Hematopoietic multipotent progenitor cell treated with erythropoietin and hydrocortisone succinate and interleukin-3 and kit ligand, for 4 days (in vitro differentiated cells): ENCODE measurements at regions not wholly inside any gene's neighbourhood (a gene's known extent, or its start where the extent isn't known, plus 50 kb on each side); places are given as distances from the start of the nearest gene placed in this dataset.
"Not testable (repeated sequence)": the region's sequence is repeated elsewhere in the genome, so short reads cannot be mapped to it uniquely, and the experiment has no call there.

ENCODE experiments used
- DNase-seq: peaks from one replicate; pipeline ENCODE4 v3.0.0-alpha.2; 2015

GRCh38 chr7:3094701-3095445 lies 51.2 kb upstream of the CARD11 start:
- peak; percentile 83 for DNase-seq

- DNase-seq = no peak
Measured at GRCh38 chr7:3097734-3098133, 54.1 kb upstream of the CARD11 start.

GRCh38 chr7:3102159-3102558 lies 58.5 kb upstream of the CARD11 start:
- DNase-seq = no peak

DNA sequence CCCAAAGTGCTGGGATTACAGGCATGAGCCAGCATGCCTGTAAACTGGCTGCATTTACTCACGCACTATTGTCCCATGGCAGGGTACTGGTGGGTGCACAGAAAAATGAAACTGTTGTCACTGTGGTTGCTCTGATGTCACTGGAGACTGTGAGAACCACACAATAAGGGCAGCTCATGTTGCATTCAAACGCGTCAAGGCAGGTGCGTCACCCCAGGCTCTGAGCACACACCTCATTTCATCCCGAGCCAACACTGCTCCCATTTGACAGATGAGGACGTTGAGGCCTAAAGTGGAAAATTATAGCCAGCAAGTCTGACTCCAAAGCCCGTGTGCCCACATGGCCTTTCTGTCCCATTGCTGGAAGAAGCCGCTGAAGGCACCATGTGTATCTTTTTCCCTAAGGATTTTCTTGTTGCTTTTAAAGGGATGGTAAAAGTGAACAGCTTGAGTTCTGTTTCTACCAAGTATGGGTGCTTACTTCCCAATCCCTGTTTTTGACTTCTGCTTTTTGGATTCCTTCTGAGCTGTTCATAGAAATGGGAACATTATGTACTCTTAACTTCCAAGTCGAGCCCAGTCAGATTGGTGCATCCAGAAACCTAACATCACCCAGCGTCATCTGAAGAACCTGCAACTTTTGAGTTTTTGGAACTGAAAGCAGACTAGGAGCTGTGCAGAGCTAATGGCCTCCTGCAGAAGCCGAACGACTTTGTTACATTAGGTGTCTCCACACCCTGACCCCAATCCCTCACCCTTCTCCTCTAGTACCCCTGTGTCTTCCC lies 60.1 kb upstream of the CARD11 start:
- no peak for DNase-seq

- no peak for DNase-seq
Measured at GRCh38 chr7:3105856-3106255, 62.2 kb upstream of the CARD11 start.

GRCh38 chr7:3106361-3106826 lies 62.7 kb upstream of the CARD11 start:
- DNase-seq = no peak

GRCh38 chr7:3107228-3107763 lies 63.6 kb upstream of the CARD11 start:
- DNase-seq = no peak

- DNase-seq = no peak
Measured at GRCh38 chr7:3107889-3108570, 64.4 kb upstream of the CARD11 start.

DNA sequence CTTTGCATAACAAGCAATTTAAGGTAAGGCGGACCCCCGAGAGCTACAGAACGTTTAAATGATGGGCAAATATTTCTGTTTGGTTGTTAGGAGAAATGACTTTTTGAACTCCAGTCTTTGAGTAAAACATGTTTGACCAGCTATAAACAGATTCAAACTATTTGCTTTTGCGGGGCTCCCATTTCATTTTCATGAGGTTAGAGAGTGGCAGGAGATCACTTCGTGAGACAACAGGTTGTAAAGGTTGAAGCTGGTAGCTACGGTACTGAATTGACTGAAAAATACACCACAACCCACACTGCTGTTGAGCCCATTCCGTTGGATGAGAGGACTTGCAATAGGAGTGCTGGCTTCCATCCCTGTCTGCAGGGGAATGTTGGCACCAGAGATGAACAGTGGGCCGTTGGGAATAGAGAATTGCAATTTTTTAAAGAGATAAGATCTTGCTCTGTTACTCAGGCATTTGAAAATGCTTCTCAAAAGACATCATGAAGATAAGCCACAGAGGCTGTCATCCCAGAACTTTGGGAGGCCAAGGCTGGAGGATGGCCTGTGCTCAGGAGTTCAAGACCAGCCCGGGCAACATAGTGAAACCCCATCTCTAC lies 65.7 kb upstream of the CARD11 start:
- DNase-seq = no peak

DNA sequence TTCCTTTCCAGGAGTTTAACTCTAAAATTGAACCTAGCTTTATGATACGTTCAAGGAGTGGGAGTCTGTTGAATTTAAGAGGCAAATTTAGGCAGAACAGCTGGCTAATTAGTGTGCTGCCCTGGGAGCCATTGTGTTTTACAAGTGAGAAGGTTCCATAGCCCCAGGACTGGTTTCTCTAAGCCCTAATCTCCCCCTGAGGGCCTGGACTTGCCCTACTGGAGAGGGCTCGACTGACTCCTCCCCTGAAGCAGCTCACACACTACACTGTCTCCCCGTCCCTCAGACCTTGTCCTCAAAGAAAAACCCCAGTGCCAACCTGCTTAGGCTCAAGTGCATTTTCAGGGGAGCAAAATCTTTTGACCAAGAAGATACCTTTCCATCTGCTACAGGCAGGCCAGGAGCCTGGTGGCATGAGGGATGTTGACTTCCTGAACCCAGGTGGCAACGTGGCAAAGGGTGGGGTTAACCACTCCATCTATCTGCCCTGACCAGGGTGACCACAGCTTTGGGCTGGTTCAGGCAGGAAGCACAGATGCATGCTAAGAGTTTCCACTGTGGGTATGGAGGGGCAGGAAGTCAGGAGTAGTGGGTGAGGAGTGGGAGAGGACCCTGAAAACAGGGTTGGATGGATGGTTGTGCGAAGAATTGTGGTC lies 68.9 kb upstream of the CARD11 start:
- DNase-seq = peak; percentile 91

- DNase-seq = no peak
Measured at GRCh38 chr7:3114917-3115316, 71.2 kb upstream of the CARD11 start.

- no peak for DNase-seq
Measured at GRCh38 chr7:3117081-3117480, 73.4 kb upstream of the CARD11 start.

DNA sequence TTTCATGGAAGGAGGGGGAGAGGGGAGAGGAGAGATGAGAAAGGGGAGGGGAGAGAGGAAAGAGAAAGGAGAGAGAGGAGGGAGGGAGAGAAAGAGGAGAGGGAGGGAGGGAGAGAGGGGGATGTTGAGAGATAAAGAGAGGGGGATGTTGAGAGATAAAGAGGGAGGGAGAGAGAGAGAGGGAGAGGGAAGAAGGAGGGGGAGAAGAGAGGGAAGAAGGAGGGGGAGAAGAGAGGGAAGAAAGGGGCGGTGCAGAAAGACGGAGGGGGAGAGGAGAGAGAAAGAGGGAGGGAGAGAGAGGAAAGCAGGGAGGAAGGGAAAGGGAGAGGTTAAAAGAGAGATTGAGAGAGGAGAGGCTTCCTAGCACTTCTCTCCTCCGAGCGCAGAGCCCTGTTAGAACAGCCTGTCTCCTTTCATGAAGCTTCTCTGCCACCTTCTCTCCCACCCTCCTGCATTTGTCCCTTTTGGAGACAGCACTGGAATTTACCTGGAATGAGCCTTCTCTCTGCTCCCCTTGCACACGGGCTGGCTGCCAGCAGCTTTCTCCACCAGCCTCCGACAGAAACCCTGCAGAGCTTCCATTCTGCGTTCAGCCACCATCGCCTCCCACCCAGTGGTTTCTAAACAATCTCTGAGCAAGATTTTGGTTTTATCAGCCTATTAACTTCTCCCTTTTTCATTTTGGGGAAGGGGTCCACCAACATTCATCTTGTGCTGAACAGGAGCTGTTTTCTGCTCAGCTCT lies 74.0 kb upstream of the CARD11 start:
- DNase-seq = peak; percentile 63

DNA sequence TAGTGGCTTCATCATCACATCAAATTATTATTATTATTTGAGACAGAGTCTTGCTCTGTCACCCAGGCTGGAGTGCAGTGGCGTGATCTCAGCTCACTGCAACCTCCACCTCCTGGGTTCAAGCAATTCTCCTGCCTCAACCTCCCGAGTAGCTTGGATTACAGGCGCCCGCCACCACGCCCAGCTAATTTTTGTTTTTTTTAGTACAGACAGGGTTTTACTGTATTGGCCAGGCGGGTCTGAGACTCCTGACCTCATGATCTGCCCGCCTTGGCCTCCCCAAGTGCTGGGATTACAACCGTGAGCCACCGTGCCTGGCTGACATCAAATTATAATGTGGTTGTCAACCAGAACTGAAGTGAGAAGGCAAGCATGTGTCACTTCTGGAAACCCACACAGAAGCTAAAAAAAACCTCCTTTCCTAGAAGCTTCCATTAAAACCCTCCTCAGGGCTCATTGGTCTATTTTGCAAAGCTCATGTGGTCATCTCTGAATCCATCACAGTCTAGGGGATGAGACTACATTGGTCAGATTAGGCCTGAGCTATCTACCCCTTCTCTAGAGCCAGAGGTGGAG lies 75.8 kb upstream of the CARD11 start:
- not testable (repeated sequence) for DNase-seq

- no peak for DNase-seq
Measured at GRCh38 chr7:3119963-3120362, 76.3 kb upstream of the CARD11 start.

DNA sequence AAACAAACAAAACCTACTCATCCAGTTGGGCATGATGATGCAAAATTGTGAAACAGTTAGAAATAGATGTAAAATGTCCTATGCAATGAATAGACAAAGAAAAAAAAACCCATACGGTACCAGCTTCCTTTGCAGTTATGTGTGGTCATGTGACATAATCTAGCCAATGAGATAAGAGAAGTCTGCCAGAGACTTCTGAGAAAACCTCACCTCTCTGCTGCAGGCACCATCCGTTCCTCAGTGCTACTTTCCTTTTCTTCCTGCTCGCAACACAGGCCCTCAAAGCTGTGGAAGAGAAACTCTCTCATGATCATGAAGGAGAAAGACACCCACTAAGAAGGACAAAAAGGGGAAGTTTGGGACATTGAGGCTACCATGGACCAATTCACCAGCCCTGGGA lies 76.8 kb upstream of the CARD11 start:
- no peak for DNase-seq

DNA sequence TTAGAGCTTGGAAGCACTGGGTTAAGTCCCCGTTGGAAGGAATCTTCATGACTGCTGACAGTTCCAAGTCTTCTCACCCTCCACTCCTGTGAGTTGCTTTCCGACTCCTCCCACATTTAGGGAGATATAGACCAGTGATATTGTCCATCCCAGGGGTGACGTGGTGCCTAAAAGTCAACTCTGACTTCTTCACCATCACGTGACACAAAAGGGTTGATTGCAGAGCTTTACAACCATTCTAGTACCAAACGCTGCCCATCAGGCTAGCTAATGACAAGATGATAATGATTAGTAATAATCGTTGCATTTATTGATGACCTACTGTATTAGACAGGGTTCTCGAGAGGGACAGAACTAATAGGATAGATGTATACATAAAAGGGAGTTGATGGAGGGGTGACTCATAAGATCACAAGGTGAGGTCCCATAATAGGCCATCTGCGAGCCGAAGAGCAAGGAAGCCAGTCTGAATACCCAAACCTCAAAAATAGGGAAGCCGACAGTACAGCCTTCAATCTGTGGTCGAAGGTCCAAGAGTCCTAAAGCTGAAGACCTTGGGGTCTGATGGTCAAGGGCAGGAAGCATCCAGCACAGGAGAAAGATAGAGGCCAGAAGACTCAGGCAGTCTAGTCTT lies 85.3 kb upstream of the CARD11 start:
- DNase-seq = no peak

GRCh38 chr7:3133811-3134385 lies 90.2 kb upstream of the CARD11 start:
- DNase-seq = peak; percentile 47

DNA sequence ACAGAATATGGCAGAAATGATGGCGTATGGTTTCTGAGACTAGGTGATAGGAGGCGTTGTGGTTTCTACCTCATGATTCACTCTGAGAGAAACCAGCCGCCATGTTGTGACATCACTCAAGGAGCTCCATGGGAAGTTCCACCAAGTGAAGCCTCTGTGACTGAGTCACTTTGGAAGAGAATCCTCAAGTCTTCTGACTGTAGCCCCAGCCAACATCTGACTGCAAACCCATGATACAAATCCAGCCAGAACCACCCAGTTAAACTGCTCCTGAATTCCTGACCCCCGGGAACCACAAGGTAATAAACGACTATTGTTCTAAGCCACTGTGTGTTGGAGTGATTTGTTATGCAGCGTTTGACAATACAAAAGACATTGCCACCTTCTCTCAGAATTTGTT lies 91.1 kb upstream of the CARD11 start:
- no peak for DNase-seq

DNA sequence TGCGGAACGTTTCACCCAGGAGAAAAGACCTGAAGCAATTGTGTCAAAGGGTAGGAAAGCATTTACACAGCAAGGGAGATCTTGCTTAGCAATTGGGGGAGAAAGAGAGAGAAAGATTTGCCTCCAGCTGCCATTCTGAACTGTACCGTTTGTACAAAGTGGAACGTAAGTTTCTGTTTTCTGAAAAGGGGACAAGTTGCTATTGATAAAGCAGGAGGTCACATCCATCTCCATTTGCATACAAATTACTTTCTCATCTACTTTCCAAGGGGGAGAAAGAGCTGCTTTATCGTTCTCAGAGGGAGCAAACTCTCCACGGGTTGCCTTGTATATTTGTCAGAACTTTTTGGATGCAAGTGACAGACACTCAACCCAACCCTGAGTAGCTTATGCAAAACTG lies 92.0 kb upstream of the CARD11 start:
- no peak for DNase-seq
